WTC11 (cell line): ENCODE measurements at regions not wholly inside any gene's neighbourhood (a gene's known extent, or its start where the extent isn't known, plus 50 kb on each side); places are given as distances from the start of the nearest gene placed in this dataset.
"Not testable (repeated sequence)": the region's sequence is repeated elsewhere in the genome, so short reads cannot be mapped to it uniquely, and the experiment has no call there.

Source experiments
- ATAC-seq: fragments of 200-7000 bp; cut with Tn5 transposase; 2 replicates; pipeline ENCODE4 v1.10.0; 2021; ENCODE audit warnings: mild to moderate bottlenecking, moderate library complexity
- CTCF ChIA-PET: fragments of 300-600 bp; sonication (Branson Sonifier 250); formaldehyde crosslinking; loops from one replicate; lab custom pipeline; 2021; ENCODE audit warnings: antibody characterized with exemption; lab: Charles Lee
- POLR2A ChIA-PET: fragments of 350-600 bp; sonication (Branson Sonifier 250); formaldehyde crosslinking; loops from one replicate; lab custom pipeline; 2021; ENCODE audit warnings: antibody characterized with exemption; lab: Charles Lee
- DNase-seq: peaks from one replicate; pipeline ENCODE4 v3.0.0; 2021; ENCODE audit warnings: low spot score
- H3K27ac Mint-ChIP-seq: 2 replicates; pipeline ENCODE4 v1.8.0; 2021; ENCODE audit warnings: mixed read lengths
- H3K27me3 Mint-ChIP-seq: 2 replicates; pipeline ENCODE4 v1.8.0; 2021; ENCODE audit warnings: low read depth, mild to moderate bottlenecking, moderate library complexity, mixed read lengths
- H3K36me3 Mint-ChIP-seq: 2 replicates; pipeline ENCODE4 v1.8.0; 2021; ENCODE audit warnings: mixed read lengths
- H3K4me1 Mint-ChIP-seq: 2 replicates; pipeline ENCODE4 v1.8.0; 2022; ENCODE audit warnings: mixed read lengths
- H3K4me3 Mint-ChIP-seq: 2 replicates; pipeline ENCODE4 v1.8.0; 2021; ENCODE audit warnings: mild to moderate bottlenecking, moderate library complexity, mixed read lengths
- H3K9me3 Mint-ChIP-seq: 2 replicates; pipeline ENCODE4 v1.8.0; 2021; ENCODE audit warnings: mixed read lengths
- ATF6 ChIP-seq: sonication (generic); formaldehyde crosslinking; IDR thresholded peaks from 2 replicates; pipeline ENCODE4 v1.8.1; 2023; ENCODE audit warnings: mild to moderate bottlenecking, missing genetic modification reagents
- CBFB ChIP-seq: sonication (generic); formaldehyde crosslinking; IDR thresholded peaks from 2 replicates; pipeline ENCODE4 v1.8.1; 2022; ENCODE audit warnings: mild to moderate bottlenecking, low read depth, missing genetic modification reagents
- CREM ChIP-seq: sonication (generic); formaldehyde crosslinking; IDR thresholded peaks from 2 replicates; pipeline ENCODE4 v1.8.1; 2022; ENCODE audit warnings: mild to moderate bottlenecking, missing genetic modification reagents, moderate library complexity
- EMX1 ChIP-seq: fragments of 250-450 bp; sonication (Bioruptor Pico); IDR thresholded peaks from 2 replicates; pipeline ENCODE4 v1.8.0; 2021; ENCODE audit warnings: mild to moderate bottlenecking
- MYBL2 ChIP-seq: sonication (generic); formaldehyde crosslinking; IDR thresholded peaks from 2 replicates; pipeline ENCODE4 v1.8.1; 2023; ENCODE audit warnings: mild to moderate bottlenecking, moderate library complexity, missing genetic modification reagents
- USF1 ChIP-seq: sonication (generic); formaldehyde crosslinking; IDR thresholded peaks from 2 replicates; pipeline ENCODE4 v1.8.0; 2022; ENCODE audit warnings: mild to moderate bottlenecking, missing genetic modification reagents
- USF2 ChIP-seq: sonication (generic); formaldehyde crosslinking; IDR thresholded peaks from 2 replicates; pipeline ENCODE4 v1.8.1; 2023; ENCODE audit warnings: mild to moderate bottlenecking, missing genetic modification reagents, moderate library complexity
- TF ChIP-seq, protein P1 (sequence below): sonication (generic); formaldehyde crosslinking; IDR thresholded peaks from 2 replicates; pipeline ENCODE4 v1.8.1; 2023; ENCODE audit warnings: mild to moderate bottlenecking, missing genetic modification reagents, borderline replicate concordance
- TF ChIP-seq, protein P2 (sequence below): fragments of 250-450 bp; sonication (Bioruptor Pico); IDR thresholded peaks from 2 replicates; pipeline ENCODE4 v1.8.0; 2021; ENCODE audit warnings: mild to moderate bottlenecking

GRCh38 chr12:131473261-131473660, 237.6 kb upstream of the SFSWAP start (continued):
- TF ChIP-seq ATF6 (no peak), EMX1 (no peak)
- TF ChIP-seq, protein P1, sequence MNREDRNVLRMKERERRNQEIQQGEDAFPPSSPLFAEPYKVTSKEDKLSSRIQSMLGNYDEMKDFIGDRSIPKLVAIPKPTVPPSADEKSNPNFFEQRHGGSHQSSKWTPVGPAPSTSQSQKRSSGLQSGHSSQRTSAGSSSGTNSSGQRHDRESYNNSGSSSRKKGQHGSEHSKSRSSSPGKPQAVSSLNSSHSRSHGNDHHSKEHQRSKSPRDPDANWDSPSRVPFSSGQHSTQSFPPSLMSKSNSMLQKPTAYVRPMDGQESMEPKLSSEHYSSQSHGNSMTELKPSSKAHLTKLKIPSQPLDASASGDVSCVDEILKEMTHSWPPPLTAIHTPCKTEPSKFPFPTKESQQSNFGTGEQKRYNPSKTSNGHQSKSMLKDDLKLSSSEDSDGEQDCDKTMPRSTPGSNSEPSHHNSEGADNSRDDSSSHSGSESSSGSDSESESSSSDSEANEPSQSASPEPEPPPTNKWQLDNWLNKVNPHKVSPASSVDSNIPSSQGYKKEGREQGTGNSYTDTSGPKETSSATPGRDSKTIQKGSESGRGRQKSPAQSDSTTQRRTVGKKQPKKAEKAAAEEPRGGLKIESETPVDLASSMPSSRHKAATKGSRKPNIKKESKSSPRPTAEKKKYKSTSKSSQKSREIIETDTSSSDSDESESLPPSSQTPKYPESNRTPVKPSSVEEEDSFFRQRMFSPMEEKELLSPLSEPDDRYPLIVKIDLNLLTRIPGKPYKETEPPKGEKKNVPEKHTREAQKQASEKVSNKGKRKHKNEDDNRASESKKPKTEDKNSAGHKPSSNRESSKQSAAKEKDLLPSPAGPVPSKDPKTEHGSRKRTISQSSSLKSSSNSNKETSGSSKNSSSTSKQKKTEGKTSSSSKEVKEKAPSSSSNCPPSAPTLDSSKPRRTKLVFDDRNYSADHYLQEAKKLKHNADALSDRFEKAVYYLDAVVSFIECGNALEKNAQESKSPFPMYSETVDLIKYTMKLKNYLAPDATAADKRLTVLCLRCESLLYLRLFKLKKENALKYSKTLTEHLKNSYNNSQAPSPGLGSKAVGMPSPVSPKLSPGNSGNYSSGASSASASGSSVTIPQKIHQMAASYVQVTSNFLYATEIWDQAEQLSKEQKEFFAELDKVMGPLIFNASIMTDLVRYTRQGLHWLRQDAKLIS (CRISPR knock-in tag): no peak
- TF ChIP-seq, all 79 proteins: peak for 0

GRCh38 chr12:131473741-131474709, 236.9 kb upstream of the SFSWAP start:
- ATAC-seq (peak; percentile 76), DNase-seq (peak; percentile 51)
- H3K9me3 Mint-ChIP-seq: peaks cover 5% of the 10 kb centered on the region; the same call in 1 of the 2 replicates
- ChIA-PET CTCF (interaction anchor here (0.9 to 1.4 kb wide), 3 partner anchors 19 to 193 kb away, joined by 3 to 5 read pairs (median 3); no protein-coding TSS in a partner anchor), POLR2A (interaction anchor here (0.6 kb wide), 1 partner anchor 189 kb away, joined by 4 read pairs; no protein-coding TSS in a partner anchor)
- H3K27me3 Mint-ChIP-seq: no peaks in the 10 kb centered on the region
- H3K4me3 Mint-ChIP-seq: no peak overlapping the region
- H3K27ac Mint-ChIP-seq: no peak overlapping the region
- no peak for TF ChIP-seq CBFB (CRISPR knock-in tag)
- TF ChIP-seq CREM: no peak
- peak; percentile 83 for TF ChIP-seq USF1 (CRISPR knock-in tag)
- TF ChIP-seq, protein P2, sequence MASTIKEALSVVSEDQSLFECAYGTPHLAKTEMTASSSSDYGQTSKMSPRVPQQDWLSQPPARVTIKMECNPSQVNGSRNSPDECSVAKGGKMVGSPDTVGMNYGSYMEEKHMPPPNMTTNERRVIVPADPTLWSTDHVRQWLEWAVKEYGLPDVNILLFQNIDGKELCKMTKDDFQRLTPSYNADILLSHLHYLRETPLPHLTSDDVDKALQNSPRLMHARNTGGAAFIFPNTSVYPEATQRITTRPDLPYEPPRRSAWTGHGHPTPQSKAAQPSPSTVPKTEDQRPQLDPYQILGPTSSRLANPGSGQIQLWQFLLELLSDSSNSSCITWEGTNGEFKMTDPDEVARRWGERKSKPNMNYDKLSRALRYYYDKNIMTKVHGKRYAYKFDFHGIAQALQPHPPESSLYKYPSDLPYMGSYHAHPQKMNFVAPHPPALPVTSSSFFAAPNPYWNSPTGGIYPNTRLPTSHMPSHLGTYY (CRISPR knock-in tag): no peak
- peak; percentile 86 for TF ChIP-seq USF2 (CRISPR knock-in tag)
- TF ChIP-seq MYBL2 (CRISPR knock-in tag): no peak
- H3K36me3 Mint-ChIP-seq: no peaks in the 10 kb centered on the region
- H3K4me1 Mint-ChIP-seq: peaks cover 5% of the 10 kb centered on the region; the same call in 1 of the 2 replicates

DNA sequence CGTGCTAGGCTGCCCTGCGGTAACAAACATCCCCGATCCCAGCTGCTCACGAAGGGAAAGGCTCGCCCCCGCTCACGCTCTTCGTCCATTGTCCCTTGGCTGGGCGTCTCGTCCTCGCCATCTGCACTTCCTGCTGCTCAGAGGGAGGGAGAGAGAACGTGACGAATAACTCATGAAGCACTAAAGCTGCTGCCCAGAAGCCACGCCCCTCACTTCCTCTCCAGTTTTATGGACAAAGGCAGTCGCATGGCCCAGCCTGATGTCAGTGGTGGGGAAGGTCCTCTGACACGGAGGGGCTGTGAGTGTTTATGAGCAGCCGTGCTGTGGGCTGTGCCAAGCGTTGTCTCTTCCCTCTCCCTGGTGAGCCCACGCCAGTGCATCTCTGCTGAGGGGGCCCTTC, 235.9 kb upstream of the SFSWAP start:
- peak; percentile 14; the same call in 1 of the 2 replicates for ATAC-seq
- H3K4me1 Mint-ChIP-seq, H3K27me3 Mint-ChIP-seq, H3K27ac Mint-ChIP-seq, H3K9me3 Mint-ChIP-seq, H3K4me3 Mint-ChIP-seq, POLR2A ChIA-PET, H3K36me3 Mint-ChIP-seq, DNase-seq: not testable (repeated sequence)
- CTCF ChIA-PET: interaction anchor here (0.9 kb wide), 1 partner anchor 23 kb away, joined by 3 read pairs; no protein-coding TSS in a partner anchor
